CD4-positive, alpha-beta T cell treated with Interleukin-17A for 4 hours (primary cell): ENCODE measurements at regions not wholly inside any gene's neighbourhood (a gene's known extent, or its start where the extent isn't known, plus 50 kb on each side); places are given as distances from the start of the nearest gene placed in this dataset.

Source experiments
- DNase-seq: peaks from one replicate; pipeline ENCODE4 v3.0.0-alpha.2; 2020; ENCODE audit warnings: mixed read lengths

GRCh38 chr4:66923081-66923865 is 622.0 kb downstream of the CENPC start:
- DNase-seq, result no peak

- no peak for DNase-seq
Observed at GRCh38 chr4:66921433-66921832, 623.9 kb downstream of the CENPC start.

GRCh38 chr4:66920514-66920913 is 624.8 kb downstream of the CENPC start:
- DNase-seq, result no peak

- DNase-seq, result no peak
Observed at GRCh38 chr4:66911880-66912279, 633.4 kb downstream of the CENPC start.

- no peak for DNase-seq
Observed at GRCh38 chr4:66906314-66906713, 639.0 kb downstream of the CENPC start.

- DNase-seq, result no peak
Observed at GRCh38 chr4:66899422-66900065, 645.8 kb downstream of the CENPC start.

GRCh38 chr4:66893807-66894206 is 651.5 kb downstream of the CENPC start:
- DNase-seq, result no peak

- no peak for DNase-seq
Observed at GRCh38 chr4:66887061-66887460, 658.2 kb downstream of the CENPC start.

GRCh38 chr4:66885501-66886165 is 659.7 kb downstream of the CENPC start:
- no peak for DNase-seq

- DNase-seq, result no peak
Observed at GRCh38 chr4:66876946-66877345, 668.4 kb downstream of the CENPC start.

GRCh38 chr4:66872661-66873060 is 672.6 kb downstream of the CENPC start:
- no peak for DNase-seq

- no peak for DNase-seq
Observed at GRCh38 chr4:66863481-66863880, 681.8 kb downstream of the CENPC start.

- DNase-seq, result no peak
Observed at GRCh38 chr4:66855956-66856355, 689.3 kb downstream of the CENPC start.

GRCh38 chr4:66853845-66854244 is 691.5 kb downstream of the CENPC start:
- no peak for DNase-seq

GRCh38 chr4:66852843-66853242 is 692.5 kb downstream of the CENPC start:
- DNase-seq, result no peak

- DNase-seq, result no peak
Observed at GRCh38 chr4:66849596-66849995, 695.7 kb downstream of the CENPC start.

GRCh38 chr4:66842724-66843088 is 702.6 kb downstream of the CENPC start:
- DNase-seq, result no peak

GRCh38 chr4:66842026-66842723 is 703.1 kb downstream of the CENPC start:
- DNase-seq, result no peak

- no peak for DNase-seq
Observed at GRCh38 chr4:66840178-66840577, 705.1 kb downstream of the CENPC start.

GRCh38 chr4:66837279-66837922 is 707.9 kb downstream of the CENPC start:
- DNase-seq, result no peak

- DNase-seq, result no peak
Observed at GRCh38 chr4:66829310-66829709, 716.0 kb downstream of the CENPC start.

GRCh38 chr4:66820681-66821080 is 724.6 kb downstream of the CENPC start:
- no peak for DNase-seq

GRCh38 chr4:66814277-66814676 is 731.0 kb downstream of the CENPC start:
- no peak for DNase-seq
